Breast epithelium (tissue), 3 donors: ENCODE measurements at regions not wholly inside any gene's neighbourhood (a gene's known extent, or its start where the extent isn't known, plus 50 kb on each side); places are given as distances from the start of the nearest gene placed in this dataset.

ENCODE experiments used
- CTCF ChIP-seq, 3 donors: fragments of 450-650 bp; IDR thresholded peaks; one replicate each; pipeline ENCODE4 v1.5.1; 2016 to 2017; ENCODE audit warnings: antibody characterized with exemption in 3 of 3, mild to moderate bottlenecking in 3 of 3, moderate library complexity in 3 of 3
- POLR2A ChIP-seq: fragments of 450-650 bp; IDR thresholded peaks from one replicate; pipeline ENCODE4 v1.6.1; 2016; ENCODE audit warnings: antibody characterized with exemption, mild to moderate bottlenecking, moderate library complexity
- POLR2AphosphoS5 ChIP-seq, 3 donors: sonication (generic); formaldehyde crosslinking; IDR thresholded peaks; one replicate each; pipeline ENCODE4 v1.6.1; 2017; ENCODE audit warnings: antibody characterized with exemption in 3 of 3

GRCh38 chr5:7242118-7242710 is 153.7 kb upstream of the ADCY2 start:
- TF ChIP-seq CTCF (IDR thresholded peaks at IDR 0.05) (no peak), POLR2A (no peak), POLR2AphosphoS5 (IDR thresholded peaks at IDR 0.05) (no peak)
